SK-N-SH treated with all-trans-retinoic acid at 6 μM for 48 hours (cell line): ENCODE measurements at regions not wholly inside any gene's neighbourhood (a gene's known extent, or its start where the extent isn't known, plus 50 kb on each side); places are given as distances from the start of the nearest gene placed in this dataset.

Source experiments
- ARNTL ChIP-seq: fragments of 450-650 bp; formaldehyde crosslinking; IDR thresholded peaks from 2 replicates; pipeline ENCODE4 v1.5.0; 2020; ENCODE audit warnings: low read depth, mild to moderate bottlenecking, moderate library complexity, borderline replicate concordance
- CREB5 ChIP-seq: fragments of 250-450 bp; sonication (Bioruptor Pico); IDR thresholded peaks from 2 replicates; pipeline ENCODE4 v1.5.1; 2020; ENCODE audit warnings: low read depth, mild to moderate bottlenecking, moderate library complexity
- PATZ1 ChIP-seq: fragments of 250-450 bp; sonication (Bioruptor Pico); IDR thresholded peaks from 2 replicates; pipeline ENCODE4 v1.8.0; 2020; ENCODE audit warnings: mild to moderate bottlenecking, moderate library complexity, borderline replicate concordance
- RARB ChIP-seq: fragments of 250-450 bp; sonication (Bioruptor Pico); IDR thresholded peaks from 2 replicates; pipeline ENCODE4 v1.8.0; 2021; ENCODE audit warnings: mild to moderate bottlenecking, moderate library complexity
- SNAI2 ChIP-seq: fragments of 250-450 bp; sonication (Bioruptor Pico); IDR thresholded peaks from 2 replicates; pipeline ENCODE4 v1.5.0; 2020; ENCODE audit warnings: mild to moderate bottlenecking, moderate library complexity
- TCF4 ChIP-seq: fragments of 250-450 bp; sonication (Bioruptor Pico); IDR thresholded peaks from 2 replicates; pipeline ENCODE4 v1.8.0; 2021; ENCODE audit warnings: mild to moderate bottlenecking, moderate library complexity, borderline replicate concordance
- TOX ChIP-seq: fragments of 250-450 bp; sonication (Bioruptor Pico); IDR thresholded peaks from 2 replicates; pipeline ENCODE4 v1.8.0; 2021; ENCODE audit warnings: mild to moderate bottlenecking, moderate library complexity, borderline replicate concordance
- ZFP30 ChIP-seq: fragments of 450-650 bp; formaldehyde crosslinking; IDR thresholded peaks from 2 replicates; pipeline ENCODE4 v1.5.0; 2022; ENCODE audit warnings: mild to moderate bottlenecking, moderate library complexity
- ZNF70 ChIP-seq: fragments of 450-650 bp; formaldehyde crosslinking; IDR thresholded peaks from 2 replicates; pipeline ENCODE4 v1.5.0; 2020; ENCODE audit warnings: mild to moderate bottlenecking, moderate library complexity
- ZNF8 ChIP-seq: fragments of 450-650 bp; formaldehyde crosslinking; IDR thresholded peaks from 2 replicates; pipeline ENCODE4 v1.5.0; 2020; ENCODE audit warnings: mild to moderate bottlenecking, moderate library complexity

- TF ChIP-seq ARNTL (CRISPR knock-in tag) (no peak), ZFP30 (CRISPR knock-in tag) (no peak), TOX (CRISPR knock-in tag) (no peak), CREB5 (CRISPR knock-in tag) (no peak), TCF4 (CRISPR knock-in tag) (no peak), PATZ1 (CRISPR knock-in tag) (no peak), RARB (CRISPR knock-in tag) (no peak), ZNF8 (CRISPR knock-in tag) (no peak), SNAI2 (CRISPR knock-in tag) (no peak), ZNF70 (CRISPR knock-in tag) (no peak)
Measured at GRCh38 chr3:94195381-94195780, 132.5 kb downstream of the NSUN3 start.
